Peyer's patch (tissue), 4 donors: ENCODE measurements at regions not wholly inside any gene's neighbourhood (a gene's known extent, or its start where the extent isn't known, plus 50 kb on each side); places are given as distances from the start of the nearest gene placed in this dataset.

Source experiments
- POLR2A ChIP-seq, 2 donors: fragments of 450-650 bp; IDR thresholded peaks; one replicate each; pipeline ENCODE4 v1.5.1; 2017; ENCODE audit warnings: antibody characterized with exemption in 2 of 2, mild to moderate bottlenecking in 2 of 2, moderate library complexity in 2 of 2
- TF ChIP-seq, protein P1 (sequence below), 6 experiments: fragments of 450-650 bp in 4 of 6; fragments of 200-600 bp in 2 of 6; sonication (generic) in 1 of 6; IDR thresholded peaks; one replicate each; pipeline ENCODE4 v1.5.1; 2017 to 2019; ENCODE audit warnings: antibody characterized with exemption in 6 of 6, mild to moderate bottlenecking in 3 of 6, moderate library complexity in 1 of 6

DNA sequence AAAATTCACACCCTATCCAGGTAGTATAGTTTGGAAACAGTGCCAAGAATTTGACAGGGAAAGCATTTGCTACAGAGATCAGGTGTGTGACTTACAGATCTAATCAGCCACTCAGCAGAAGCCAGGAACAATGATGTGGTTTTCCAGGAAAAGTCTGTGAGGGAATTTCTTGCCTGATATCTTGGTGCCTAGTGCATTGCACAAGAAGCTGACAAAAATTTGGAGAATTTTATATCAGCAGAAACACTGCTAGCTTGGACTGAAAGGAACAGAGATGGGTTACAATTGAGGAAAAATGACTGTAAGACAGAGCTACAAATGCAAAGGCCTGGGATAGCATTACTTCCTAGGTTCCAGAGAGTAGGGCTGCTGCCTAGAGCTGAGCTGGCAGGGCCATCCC is 658.1 kb upstream of the CHD1 start:
- TF ChIP-seq, protein P1, sequence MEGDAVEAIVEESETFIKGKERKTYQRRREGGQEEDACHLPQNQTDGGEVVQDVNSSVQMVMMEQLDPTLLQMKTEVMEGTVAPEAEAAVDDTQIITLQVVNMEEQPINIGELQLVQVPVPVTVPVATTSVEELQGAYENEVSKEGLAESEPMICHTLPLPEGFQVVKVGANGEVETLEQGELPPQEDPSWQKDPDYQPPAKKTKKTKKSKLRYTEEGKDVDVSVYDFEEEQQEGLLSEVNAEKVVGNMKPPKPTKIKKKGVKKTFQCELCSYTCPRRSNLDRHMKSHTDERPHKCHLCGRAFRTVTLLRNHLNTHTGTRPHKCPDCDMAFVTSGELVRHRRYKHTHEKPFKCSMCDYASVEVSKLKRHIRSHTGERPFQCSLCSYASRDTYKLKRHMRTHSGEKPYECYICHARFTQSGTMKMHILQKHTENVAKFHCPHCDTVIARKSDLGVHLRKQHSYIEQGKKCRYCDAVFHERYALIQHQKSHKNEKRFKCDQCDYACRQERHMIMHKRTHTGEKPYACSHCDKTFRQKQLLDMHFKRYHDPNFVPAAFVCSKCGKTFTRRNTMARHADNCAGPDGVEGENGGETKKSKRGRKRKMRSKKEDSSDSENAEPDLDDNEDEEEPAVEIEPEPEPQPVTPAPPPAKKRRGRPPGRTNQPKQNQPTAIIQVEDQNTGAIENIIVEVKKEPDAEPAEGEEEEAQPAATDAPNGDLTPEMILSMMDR (IDR thresholded peaks at IDR 0.05): no peak
- no peak for TF ChIP-seq POLR2A (IDR thresholded peaks at IDR 0.05)
